OCI-M1 (cell line): ENCODE measurements at regions not wholly inside any gene's neighbourhood (a gene's known extent, or its start where the extent isn't known, plus 50 kb on each side); places are given as distances from the start of the nearest gene placed in this dataset.
"Not testable (repeated sequence)": the region's sequence is repeated elsewhere in the genome, so short reads cannot be mapped to it uniquely, and the experiment has no call there.

Source experiments
- DNase-seq: peaks from one replicate; lab custom pipeline; 2025; lab: John Stamatoyannopoulos, UW

DNA sequence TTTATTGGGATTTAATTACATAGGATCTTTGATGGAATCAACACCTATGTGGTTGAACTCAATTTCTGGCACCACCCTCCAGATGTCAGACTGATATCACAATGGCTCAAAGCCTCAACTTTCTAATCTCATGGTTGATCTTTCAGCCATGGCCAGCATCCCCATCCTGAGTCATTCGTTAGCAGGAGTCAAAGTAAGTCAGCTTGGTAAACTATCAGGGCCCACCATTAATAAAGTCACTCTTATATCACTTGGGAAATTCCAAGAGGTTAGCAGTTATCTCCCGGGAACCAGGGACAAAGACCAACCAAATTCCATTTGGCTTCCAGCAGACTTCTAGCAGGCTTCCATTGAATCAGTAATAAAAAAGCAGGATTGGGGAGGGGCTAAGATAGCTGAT lies 50.7 kb upstream of the TNFSF4 start:
- no peak for DNase-seq

DNA sequence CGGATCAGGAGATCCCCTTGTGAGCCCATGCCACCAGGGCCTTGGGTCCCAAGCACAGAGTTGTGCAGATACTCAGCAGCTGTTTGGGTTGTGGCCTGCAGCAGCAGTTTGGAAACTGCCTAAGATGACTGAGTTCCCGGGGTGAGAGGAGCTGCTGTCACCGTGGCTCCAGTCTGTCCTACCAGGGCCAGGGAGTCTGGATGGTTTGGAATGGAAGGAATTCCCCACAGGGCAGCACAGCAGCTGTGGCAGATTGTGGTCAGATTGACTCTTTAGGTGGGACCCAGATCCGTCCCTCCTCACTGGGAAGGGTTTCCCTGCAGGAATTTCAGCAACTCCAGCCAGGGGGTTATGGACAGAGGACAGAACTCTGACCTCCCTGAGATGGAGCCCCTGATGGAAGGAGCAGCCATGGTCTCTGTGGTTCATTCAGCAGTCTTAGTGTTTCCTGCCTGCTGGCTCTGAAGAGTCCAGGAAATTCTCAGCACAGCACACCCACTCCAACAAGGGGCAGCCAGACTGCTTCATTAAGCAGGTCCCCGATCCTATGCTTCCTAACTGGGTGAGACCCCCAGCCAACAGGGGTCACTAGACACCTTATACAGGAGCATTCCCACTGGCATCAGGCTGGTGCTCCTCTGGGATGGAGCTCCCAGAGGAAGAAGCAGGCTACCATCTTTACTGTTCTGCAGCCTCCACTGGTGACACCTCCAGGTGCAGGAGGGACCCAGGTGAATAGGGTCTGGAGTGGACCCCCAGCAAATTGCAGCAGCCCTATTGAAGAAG lies 51.5 kb upstream of the TNFSF4 start:
- DNase-seq: no peak

DNA sequence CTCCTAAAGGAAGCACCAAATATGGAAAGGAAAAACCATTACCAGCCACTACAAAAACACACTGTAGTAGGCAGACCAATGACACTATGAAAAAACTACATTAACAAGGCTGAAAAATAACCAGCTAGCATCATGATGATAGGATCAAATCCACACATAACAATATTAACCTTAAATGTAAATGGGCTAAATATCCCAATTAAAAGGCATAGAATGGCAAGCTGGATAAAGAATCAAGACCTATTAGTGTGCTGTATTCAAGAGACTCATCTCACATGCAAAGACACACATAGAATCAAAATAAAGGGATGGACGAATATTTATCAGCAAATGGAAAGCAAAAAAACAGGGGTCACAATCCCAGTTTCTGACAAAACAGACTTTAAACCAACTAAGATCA lies 53.2 kb upstream of the TNFSF4 start:
- not testable (repeated sequence) for DNase-seq

DNA sequence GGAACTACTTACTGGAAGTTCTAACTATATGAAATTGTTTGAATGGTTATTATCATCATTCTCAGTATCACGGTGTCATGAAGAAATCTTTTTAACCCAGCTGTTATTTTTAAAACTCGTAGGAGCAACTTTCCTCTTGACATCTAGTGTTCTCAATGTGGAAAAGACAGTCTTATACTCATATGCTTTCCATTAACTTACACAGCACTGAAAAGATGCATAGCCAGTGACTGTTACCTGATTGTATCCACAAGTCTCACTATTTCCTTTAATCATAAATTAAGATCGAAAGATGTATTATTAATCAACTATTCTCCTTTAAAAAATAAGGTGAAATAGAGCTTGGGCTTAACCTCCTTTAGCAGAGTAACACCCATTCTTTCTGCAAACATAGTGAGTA lies 59.7 kb upstream of the TNFSF4 start:
- DNase-seq: no peak

DNA sequence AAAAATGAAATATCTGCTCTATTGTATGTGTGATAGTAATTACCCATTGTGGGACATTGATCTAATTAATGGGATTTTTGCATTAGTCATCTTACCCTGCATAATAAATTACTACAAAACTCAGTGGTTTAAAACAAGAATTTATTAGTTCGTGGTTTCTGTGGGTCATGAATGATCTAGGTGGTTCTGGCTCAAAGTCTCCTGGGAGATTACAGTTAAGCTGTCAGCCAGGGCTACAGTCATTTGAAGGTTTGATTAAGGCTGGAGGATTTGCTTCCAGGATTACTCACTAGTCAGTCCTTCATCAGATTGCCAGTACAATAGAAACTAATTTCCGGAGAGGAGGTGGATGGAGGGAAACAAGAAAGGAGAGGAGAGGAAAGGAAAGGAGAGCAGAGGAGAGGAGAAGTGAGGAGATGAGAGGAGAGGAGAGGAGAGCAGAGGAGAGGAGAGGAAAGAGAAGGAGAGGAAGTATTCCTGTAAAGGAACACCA lies 60.4 kb upstream of the TNFSF4 start:
- peak; percentile 38 for DNase-seq

DNA sequence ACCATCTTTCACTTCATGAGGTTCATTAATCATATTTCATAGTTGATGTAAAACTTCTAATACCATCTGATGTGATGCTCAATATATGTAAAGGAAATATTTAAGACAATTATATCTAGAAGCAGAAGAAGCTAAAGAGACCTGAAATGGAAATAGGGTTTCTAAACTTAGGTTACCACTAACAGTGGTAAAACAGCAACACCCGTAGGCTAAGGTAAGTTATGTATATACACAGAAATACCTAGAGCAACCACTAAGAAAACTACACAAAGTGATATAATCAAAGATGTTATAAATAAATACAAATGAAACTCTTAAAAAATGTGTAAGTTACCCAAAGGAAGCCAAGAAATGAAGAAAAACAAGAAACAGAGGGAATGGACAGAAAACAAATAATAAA lies 61.1 kb upstream of the TNFSF4 start:
- DNase-seq: no peak

DNA sequence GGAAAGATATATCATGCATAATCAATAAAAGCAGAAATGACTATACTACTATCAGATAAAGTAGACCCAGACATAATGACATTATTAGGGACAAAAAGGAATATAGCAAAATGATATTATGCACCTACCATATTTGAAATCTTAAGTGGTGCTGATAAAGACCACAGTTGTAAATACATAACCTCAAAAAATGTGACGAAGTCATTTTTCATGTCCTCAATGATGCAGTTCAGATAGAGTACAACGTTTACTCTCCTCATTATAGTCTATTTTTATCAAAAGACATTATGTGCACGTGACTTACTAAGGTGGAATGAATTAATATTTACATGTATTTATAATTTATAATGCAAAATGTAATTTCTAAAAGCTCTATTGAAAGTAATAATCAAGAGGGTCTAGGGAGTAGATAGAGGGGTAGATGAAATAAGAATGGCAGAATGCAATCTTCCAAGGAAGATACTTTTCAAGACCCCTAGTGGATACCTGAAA lies 61.7 kb upstream of the TNFSF4 start:
- no peak for DNase-seq

DNA sequence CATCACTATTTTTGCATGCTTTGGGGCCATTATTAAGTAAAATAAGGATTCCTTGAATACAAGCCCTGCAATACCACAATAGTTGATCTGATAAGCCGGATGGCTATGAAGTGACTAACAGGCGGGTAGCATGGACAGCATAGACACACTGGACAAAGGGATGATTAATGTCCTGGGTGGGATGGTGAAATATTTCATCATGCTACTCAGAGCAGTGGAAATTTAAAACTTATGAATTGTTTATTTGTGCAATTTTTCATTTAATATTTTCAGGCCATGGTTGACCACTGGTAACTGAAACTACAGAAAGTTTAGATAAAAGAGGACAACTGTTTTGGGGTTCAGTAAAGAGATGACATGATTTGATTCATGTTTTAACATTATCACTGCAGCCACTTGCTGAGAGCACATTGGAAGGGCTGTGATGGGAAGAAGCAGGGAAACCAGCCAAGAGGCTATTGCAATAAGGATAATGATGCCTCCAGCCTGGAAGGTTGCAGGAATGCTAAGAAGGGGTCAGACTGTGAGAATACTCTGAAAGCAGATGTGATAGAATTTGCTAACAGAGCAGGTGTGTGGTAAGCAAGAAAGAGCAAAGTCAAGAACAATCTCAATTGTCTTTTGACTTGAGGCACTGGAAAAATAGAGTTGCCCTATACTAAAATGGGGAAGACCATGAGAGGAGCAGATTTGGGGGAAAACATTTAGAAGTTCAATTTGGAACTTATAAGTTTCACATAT lies 62.5 kb upstream of the TNFSF4 start:
- peak; percentile 90 for DNase-seq

DNA sequence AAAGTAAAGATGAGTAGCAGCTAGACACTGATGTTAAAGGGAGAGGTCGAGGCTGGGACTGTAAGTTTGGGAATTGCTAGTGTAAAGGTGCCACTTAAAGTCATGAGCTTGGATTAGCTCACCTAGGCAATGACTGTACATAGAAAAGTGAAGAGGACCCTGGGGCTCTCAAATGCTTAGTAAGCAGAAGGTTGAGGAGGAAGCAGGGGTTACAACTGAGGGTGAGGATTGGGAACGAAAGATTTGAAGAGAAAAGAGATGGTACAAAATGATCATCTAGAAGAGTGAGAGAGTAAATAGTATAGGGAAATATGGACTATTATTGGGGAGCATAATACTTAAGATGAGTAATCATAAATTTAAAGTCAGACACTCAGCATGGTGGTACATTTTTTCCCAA lies 63.1 kb upstream of the TNFSF4 start:
- DNase-seq: no peak

DNA sequence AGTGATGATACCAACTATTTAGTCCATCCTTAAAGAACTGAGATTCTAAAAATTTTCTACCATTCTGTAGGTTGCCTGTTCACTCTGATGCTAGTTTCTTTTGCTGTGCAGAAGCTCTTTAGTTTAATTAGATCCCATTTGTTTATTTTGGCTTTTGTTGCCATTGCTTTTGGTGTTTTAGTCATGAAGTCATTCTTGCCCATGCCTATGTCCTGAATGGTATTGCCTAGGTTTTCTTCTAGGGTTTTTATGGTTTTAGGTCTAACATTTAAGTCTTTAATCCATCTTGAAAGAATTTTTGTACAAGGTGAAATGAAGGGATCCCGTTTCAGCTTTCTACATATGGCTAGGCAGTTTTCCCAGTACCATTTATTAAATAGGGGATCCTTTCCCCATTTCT lies 63.9 kb upstream of the TNFSF4 start:
- DNase-seq: not testable (repeated sequence)

DNA sequence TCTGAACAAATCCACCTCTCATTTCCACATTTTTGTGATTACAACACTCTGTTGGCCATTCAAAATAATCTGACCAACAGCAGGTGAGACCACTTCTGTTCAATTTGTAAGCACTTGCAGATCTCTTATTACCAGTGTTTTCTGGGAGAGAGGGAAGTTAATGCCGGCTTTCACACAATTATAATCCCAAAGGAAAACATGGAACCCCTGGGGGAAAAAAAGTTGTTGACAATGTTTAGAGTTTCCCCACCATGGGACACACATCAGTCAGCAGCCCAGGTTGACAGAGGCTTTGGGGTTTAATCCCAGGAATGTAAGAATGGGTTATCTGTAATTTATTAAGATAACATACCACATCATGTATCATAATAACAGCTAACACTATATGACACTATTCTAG lies 68.4 kb upstream of the TNFSF4 start:
- no peak for DNase-seq

DNA sequence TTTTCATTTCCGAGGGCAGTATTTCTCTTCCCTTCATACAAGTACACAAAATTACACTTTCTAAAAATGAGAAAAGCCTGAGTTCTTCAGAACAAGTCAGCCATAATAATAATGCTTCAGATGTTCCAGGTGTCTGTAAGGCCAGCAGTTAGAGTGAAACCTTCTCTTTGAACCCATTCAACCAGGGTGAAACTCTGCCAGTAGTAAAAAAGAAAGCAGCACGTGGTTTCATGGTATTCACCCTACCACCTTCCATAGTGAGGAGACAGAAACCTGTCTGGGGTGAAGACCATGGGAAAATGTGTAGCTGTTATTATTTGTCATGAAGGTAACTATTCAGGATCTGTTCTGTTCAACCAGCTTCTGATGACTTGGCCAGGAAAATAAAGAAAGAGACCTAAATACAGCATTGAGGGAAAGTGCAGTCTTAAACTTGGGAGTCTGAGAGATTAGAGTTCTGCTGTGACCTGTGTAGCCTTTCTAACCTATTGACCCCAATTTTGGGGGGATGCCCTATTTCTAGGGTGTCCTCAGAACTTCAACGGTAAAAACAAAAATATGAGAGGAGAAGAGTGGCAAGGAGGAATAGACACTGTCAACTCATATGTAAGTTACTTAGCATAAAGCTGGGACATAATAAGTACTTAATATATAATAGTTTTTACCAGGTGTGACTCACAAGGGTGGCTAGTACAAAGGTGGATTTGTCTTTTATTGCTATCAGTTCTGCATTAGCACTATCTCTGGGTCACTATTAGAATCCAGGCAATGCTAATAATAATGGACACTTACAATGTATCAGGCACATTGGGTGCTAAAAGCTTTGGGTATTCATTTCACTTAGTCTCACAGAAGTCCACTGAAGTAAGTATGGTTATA lies 70.0 kb upstream of the TNFSF4 start:
- DNase-seq: no peak

DNA sequence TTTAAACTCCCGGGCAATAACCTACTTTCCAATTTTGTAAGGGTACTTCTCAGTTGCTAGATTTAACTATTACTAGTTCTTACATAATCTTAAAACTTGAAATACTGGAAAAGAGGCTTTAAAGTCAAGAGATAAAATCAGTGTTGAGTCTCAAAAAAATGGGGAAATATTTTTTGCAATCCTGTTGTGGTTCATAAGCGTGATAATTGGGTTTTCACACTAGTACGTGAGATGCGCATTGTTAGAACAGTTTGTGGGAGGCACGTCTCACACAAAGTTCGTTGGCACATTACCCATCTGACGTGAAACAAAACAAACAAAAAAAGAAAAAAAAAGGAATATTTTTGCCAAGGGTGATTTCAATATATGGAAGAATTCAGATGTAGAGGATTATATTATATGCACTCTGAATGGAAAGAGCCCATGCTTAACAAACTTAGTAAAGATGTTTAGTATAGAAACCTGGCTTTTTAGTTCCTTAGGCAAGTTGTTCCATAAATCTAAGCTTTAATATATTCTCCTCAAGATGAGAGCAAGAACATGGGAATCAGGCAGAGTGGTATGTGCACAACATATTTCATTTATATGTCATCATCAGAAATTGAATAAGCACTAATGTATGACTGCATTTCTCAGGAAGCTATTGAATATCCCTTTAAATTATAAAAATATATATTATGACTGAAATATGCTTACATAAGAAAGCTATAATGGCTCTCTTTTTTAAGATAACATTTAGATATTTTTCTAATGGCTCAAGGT lies 73.9 kb upstream of the TNFSF4 start:
- DNase-seq: no peak

DNA sequence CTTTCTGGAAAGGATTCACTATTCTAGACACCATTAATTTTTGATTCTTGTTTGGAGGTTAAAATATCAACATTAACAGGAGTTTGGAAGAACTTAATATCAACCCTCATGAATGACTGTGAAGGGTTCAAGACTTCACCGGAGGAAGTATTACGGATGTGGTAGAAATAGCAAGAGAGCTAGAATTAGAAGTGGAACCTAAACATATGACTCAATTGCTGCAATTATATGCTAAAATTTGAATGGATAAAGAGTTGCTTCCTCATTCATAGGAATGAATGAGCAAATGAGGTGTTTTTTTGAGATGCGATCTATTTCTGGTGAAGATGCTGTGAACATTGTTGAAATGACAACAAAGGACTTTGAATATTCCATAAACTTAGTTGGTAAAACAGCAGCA lies 77.9 kb upstream of the TNFSF4 start:
- DNase-seq: no peak

DNA sequence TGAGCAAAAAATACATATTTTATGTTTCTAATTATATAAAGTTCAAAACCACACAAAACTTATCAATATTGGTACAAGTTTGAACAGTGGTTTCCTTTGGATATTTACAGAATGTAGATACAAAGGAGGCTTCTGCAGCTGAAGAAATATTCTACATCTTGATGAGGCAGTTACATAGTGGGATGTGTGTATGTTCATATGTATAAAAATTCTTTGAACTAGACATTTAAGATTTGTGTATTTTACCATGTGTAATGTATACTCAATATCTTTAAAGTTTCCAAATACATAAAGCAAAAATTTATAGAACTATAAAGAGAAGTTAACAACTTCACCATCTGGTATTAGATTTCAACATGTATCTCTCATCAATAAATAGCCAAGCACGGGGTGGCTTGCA lies 80.7 kb upstream of the TNFSF4 start:
- no peak for DNase-seq

DNA sequence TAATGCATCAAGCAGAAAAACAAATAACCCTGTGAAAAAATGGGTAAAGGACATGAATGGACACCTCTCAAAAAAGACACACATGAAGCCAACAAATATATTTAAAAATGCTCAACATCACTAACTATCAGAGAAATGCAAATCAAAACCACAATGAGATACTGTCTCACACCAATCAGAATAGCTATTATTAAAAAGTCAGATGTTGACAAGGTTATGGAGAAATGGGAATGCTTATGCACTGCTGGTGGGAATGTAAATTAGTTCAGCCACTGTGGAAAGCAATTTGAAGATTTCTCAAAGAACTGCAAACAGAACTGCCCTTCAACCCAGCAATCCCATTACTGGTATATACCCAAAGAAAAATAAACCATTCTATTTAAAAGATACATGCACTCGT lies 86.6 kb upstream of the TNFSF4 start:
- no peak for DNase-seq

DNA sequence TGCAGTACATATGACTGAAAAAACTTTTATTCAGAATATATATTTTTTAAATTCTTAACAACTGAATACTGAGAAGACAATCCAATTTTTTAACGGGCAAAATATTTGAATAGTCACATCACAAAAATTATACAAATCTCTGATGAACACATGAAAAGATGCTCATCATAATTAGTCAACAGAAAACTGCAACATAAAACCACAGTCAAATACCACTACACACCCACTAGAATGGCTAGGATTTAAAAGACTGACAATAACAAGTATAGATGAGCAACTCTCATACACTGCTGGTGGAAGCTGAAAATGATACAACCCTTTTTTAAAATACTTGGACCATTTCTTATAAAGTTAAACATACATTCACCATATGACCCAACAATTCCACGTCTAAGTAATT lies 87.7 kb upstream of the TNFSF4 start:
- no peak for DNase-seq

DNA sequence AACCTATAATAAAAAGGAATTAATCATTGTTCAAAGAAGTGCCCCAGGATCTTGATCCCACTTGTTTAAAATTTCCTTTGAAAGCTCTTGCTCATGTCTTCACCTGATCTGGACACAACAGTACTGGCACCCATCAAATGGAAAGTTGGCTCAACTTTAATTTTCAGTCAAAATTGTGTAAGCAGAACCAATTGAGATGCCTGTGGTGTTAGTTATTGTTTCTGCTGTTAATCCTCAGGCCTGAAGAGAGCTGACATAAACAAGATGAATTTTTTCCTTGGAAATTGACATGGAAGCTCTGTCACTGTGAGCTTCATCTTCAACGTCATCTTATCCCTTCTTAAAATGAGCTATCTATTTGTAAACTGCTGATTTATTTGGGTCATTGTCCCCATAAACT lies 88.3 kb upstream of the TNFSF4 start:
- no peak for DNase-seq

DNA sequence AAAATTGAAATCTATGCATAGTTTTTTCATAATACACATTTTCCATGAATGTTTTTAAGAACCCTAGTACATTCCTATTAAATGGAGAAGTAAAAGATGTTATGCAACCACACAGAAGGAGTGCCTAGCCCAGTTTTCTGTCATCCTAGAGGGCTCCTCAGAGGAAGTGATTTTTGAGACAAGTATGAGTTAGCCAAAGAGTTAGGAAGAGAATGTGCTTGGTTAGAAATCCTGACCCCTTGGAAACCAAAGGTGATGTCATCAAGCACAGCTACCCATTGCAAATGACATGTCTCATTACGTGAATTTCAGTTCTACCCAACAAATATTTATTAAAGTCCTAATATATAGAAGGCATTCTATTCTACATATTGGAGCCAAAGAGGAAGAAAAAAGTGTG lies 88.9 kb upstream of the TNFSF4 start:
- peak; percentile 43 for DNase-seq

DNA sequence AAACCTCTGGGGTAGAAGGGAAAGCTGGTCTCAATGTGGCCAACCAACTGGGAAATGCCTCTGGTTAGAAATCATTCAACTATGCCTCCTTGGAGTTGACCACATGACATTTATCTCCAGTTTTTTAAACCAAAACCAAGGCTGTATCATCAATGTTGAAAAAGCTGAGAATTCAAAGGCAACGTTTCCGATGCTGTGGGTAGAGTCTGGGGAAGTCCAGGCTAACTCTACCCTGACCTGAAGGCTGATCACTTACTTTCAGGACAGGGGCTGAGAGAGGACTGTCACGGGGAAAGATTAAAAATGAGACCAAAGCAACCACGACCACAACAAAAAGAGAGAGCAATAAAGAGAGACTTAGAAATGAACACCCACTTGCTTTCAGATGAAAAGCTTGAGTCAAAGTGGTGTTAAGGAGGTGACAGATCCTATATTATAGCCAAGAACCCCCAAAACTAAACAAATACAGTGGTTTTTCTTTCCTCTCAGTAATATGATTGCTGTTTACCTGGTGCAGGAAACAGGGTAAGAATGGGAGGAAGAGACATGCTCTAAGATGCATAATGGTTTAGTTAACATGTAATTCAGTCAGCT lies 90.8 kb upstream of the TNFSF4 start:
- DNase-seq: no peak
